Activated naive CD4-positive, alpha-beta T cell treated with Interleukin-2 at 50 U/mL for 16 hours (primary cell): ENCODE measurements at regions not wholly inside any gene's neighbourhood (a gene's known extent, or its start where the extent isn't known, plus 50 kb on each side); places are given as distances from the start of the nearest gene placed in this dataset.

Experiments
- DNase-seq: peaks from one replicate; pipeline ENCODE4 v3.0.0-alpha.2; 2020

DNA sequence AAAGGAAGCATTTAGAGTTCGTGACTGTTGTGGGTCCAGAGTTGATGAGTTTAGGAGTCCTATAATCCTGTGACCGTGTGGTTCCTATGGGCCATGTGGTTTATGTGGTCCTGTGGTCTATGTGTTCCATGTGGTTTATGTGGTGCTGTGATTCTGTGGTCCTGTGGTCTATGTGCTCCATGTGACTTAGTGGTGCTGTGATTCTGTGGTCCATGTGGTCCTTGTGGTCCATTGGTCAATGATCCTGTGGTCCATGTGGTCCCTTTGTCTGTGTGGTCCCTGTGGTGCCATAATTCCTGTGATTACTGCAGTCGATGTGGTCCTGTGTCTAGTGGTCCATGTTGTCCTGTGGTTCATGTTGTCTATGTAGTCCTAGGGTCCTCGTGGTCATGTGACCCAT, 167.3 kb downstream of the TMEM18 start:
- no peak for DNase-seq

DNA sequence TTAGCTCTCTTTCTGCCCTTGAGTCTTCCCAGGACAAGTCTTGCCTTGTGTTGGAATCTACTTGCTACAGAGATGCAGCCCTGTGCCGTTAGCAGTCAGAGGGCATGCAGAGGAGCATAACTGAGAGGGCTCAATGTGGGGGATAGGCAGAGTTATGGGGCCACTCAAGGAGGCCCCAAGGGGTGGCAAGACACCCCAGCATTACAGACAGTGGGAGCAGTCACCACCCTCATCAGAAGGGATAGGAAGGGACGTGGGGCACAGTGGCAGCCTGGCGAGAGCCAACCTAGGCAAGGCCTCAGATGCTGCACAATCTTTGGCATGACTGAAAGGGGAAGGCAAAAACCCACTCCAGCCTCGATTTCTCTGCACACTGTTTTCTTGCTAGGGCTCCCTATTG, 169.1 kb downstream of the TMEM18 start:
- no peak for DNase-seq

DNA sequence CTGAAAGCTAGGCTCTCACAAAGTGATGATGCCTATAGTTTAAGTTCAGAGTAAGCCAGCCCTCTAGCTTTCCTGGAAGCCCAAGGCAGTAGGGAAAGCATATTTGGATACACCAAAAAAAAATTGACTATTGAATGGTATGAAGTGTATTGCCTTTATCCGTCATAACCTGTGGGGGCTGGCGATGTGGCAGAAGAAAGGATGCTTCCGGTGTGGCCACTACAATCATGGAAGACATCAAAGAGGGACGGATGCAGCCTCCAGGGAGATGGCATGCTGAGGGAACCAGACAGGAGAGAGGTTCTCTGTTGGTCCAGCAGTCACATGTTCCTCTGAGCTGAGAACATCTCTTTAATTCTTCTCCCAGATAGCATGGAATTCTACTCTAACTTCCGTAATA, 170.3 kb downstream of the TMEM18 start:
- DNase-seq, result no peak

DNA sequence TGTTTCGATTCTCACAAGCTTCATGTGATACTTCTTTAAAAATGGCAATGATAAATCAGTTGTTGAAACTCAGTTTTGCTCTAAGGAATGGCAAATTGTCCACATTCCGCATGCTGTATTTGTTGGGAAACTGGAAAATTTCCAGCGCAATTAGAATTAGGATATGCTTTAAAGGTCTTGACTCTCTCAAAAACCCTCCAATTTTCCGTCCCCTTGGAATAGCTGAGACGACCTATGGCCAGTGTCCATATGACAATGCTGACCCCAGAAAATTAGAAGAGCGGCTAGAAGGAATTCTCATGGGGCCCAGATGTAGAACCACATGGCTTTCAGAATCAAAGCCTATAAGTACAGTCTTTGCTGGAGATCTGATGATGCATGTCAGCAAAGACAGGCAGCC, 170.8 kb downstream of the TMEM18 start:
- DNase-seq, result no peak

DNA sequence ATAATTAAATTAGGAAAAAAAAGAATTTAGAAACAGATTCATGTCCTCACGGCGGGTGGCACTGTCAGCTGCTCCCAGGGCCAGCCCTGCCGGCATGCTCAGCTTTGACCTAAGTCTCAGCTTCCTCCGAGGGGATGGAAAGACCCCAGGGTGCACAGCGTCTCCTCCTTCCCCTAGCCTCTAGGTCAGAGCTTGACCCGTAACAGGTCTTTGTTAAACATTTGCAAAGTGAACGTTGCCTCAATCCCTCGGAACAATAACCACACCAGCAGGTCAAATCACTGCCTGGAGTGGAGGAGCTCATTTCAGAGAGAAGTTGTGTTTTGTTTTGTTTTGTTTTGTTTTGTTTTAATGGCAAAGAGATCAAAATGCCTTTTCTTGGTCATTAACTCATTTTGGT, 171.3 kb downstream of the TMEM18 start:
- DNase-seq, result no peak

DNA sequence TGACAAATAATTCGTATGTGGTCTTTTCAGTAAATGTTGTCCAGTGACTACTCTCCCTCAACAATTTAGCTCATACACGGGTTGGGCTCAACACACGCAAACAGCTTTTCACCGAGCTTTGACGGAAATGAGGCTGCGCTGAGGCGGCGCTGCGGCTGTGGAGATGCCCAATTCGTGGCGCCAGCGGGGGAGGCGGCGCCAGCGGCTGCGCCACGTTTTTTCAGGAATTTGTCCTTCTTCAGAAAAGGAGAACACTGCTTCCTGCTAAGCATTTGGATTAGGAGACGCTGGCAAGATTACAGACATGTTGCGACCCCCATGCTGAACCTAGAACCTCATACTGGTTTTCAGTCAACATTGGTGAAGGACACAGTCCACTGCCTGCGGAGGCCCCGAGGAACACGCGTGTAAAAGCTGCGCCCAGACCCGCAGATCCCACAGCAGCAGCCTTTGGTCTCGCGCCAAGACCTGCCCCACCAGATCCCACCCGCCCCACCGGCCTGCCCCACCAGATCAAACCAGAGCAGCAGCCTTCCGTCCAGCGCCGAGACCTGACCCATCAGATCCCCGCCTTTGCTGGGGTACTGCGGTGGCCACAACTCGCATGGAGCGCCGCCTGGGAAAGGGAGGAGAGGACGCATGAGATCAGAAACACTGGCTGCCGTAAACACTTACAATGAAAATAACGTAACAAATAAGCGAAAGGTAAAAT, 173.8 kb downstream of the TMEM18 start:
- no peak for DNase-seq

DNA sequence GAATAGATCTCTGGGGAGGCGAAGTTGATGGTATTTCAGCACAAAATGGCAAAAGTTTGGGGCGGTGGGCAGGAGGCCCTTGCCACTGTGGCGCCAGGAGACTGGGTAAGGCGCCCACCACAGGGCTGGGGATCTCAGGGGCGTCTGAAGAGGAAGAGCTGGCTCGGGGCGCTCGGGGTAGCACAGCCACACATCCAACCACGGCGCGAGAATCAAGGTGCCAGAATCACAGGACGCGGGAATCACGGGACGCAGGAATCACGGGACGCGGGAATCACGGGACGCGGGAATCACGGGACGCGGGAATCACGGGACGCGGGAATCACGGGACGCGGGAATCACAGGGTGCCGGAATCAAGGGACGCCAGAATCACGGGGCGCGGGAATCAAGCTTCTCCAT, 174.4 kb downstream of the TMEM18 start:
- no peak for DNase-seq

DNA sequence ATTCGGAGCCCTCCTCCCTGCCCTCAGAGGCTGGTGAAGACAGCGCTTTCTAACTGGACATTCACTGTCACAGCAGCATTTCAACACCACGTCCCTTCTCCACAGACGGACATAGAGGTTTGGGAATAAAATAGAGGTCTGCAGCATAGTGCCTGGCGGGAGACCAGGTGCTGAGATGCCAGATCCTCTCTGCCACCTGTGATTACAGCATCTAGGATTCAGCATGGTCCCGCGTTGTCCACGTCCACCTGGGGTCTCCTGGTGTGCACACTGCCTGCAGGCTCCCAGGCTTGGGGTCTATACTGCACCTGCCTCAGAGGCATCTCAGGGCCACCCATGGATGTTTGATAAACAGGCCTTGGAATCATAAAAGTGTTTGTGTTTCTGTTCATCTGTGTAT, 175.5 kb downstream of the TMEM18 start:
- no peak for DNase-seq

DNA sequence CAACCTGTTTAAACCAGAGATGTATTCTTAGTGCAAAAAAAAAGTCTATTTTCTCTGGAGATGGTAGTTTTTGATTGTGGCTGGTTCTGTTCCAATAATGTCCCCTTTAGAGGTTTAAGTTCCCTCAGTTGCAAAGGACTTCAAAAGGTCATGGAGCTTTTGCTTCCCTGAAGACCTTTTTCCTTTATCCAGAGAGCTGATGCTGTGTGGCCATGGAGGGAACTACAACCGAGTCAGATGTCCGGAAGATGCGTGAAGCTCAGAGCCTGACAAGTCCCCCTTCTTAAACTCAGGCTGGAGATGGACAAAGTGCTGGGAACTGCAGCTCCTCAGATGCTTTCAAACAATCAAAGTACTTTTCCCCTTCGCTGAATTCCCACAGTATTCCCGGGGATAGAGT, 176.1 kb downstream of the TMEM18 start:
- no peak for DNase-seq

DNA sequence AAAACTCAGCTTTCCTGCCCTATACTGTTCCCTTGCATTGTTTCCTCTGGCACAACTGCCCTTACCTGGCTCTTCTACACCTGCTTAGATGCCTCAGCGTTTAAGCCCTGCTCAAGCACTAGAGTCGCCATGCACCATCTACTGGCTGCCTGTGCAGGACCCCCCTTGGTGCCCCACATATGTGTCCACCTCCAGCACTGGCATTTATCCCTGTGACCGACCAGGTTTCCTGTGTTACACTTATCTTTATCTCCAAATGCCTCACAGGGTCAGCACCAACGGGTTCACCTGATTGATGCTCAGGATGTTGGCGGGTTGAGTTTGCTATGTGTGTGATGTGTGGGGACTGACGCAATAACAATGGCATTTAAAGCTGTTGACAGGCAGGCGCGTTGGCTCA, 177.5 kb downstream of the TMEM18 start:
- no peak for DNase-seq

DNA sequence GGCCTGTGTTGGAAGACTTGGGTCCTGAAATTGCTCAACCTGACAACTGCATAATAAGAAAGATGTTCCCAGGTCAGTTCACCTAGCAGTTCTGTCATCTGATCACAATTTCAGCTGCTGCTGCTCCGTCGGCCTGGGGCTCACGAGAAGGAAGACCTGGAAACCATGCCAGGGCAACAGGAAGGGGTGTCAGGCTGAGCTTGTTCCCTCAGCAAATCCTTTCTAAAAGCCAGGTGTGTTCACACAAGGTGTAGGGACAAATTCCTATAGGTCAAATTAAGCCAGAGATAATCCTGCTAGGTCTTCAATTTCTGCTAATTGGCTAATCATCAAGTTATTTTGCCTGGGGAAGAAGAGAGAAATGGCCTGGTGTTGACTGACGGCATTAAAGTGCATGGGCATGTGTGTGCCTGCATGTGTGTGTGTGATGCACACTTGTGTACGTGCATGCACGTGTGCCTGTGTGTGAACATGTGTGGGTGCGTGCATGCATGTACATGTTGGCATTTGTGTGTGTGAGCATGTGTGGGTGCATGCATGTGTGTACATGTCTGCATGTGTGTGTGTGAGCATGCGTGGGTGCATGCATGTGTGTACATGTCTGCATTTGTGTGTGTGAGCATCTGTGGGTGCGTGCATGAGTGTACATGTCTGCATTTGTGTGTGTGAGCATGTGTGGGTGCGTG, 178.6 kb downstream of the TMEM18 start:
- DNase-seq, result no peak

DNA sequence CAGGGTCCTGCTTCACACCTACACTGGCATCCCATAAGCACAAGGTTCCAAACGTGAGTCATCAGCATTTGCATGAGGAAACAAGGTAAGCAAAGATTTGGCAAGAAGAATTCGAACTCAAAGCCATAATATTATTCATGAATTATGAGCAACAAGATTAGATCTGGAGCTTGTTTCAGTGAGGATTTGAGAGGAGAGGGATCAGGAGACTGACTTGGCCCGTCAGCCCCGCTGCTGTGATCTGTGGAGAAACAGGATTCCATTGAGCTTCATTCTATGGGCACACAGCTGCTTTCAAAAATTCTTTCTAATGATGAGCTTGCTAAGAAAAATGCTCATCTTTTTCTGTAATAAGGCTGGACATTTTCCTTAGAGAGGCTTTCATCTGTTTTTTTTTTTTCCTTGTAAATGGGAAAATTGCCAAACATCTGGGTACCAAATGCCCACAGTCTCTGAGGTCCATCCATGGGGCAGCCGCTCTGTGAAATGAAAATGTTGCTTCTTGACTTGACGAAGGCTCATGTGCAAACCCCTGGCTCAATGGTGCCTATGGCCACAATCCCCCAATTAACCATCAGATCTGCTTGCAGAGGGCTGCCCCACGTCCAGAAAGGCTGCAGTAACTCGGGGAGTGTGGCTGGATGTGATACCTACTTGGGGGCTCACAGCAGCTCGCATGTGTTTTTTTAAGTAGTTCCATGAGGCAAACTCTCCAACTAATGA, 179.3 kb downstream of the TMEM18 start:
- no peak for DNase-seq

DNA sequence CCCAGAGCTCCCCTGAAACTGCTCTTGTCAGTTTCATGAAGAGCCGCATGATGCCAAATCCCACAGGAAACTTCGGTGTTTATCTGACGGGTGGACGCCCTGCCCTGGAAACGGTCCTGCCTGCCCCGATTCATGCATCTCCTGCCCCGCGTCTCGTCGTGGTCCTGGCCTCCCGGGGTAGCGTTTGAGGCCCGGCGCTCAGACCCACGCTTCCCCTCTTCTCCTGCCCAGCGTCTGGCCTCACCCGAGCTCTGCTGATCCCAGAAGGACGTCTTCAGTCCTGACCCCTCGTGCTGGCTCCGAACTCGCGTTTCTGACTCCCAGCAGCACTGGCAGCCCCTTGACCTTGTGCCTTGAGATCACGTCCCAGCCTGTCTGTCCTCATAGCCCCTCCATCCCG, 180.5 kb downstream of the TMEM18 start:
- DNase-seq, result no peak

DNA sequence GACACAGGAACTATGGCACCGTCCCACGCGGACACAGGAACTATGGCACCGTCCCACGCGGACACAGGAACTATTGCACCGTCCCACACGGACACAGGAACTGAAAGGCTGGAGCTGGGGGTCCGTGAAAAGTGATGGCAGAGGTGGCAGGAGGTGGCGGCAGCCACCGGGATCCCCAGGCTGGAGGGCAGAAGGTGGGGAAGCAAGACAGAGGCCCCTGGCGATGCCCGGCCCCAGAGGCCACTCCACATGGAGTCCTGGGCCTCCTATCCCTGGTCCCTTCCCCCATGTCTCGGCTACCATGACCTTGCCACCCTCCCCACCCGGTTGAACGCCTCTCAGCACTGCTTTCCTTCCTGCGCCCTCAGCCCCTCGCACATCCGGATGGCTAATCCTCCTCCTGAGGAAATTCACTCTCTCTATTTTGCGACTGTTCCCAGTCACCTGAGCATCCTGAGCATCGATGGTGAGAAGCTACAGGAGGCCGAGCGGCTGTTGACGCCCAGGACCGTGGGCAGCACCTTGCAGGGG, 181.4 kb downstream of the TMEM18 start:
- no peak for DNase-seq

DNA sequence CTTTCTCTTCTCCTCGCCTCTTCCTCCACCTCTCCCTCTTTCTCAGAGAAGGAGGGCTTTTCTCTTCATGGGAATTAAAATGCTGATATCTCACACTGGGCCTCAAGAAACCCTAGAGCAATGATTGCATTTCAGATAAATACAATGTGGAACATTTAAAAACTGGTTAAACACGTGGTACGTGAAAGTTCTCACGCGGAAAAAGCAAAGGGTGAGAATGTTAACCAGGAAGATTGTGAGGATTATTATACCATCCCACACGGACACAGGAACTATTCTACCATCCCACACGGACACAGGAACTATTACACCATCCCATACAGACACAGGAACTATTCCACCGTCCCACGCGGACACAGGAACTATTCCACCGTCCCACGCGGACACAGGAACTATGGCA, 182.4 kb downstream of the TMEM18 start:
- DNase-seq, result no peak

DNA sequence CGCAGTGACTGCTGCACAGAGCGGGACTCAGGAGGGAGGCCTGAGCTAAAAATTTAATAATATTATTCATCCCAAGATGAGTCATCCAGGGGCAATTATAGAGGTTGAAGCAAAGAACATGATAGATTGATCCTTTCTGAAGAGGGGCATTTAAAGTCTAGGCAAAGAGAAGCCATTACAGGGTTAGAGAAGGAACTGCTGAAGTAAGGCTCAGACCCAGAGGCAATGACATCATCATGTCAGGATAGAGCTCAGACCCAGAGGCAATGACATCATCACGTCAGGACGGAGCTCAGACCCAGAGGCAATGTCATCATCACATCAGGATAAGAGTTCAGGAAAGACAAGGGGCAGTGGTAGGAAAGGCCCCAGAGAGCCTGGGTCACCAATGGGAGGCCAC, 184.0 kb downstream of the TMEM18 start:
- no peak for DNase-seq

DNA sequence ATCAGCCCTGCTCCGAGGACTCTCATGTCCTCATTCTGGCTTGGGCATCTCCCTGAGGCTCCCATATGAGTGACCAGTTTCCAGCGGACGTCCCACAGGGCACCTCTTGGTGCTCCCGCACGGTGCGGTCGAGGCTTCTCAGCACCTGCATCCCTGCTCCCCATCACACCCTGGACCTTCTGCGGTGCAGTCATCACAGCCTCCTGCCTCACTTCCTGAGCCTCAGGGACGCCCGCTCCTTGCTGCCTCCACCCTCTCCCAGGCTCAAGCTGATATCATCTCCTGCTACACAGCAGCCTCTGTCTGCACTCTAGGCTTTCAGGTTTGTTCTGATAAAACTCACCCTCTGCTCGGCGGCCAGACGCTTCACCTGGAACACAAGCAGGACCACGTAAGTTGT, 185.0 kb downstream of the TMEM18 start:
- DNase-seq, result no peak

DNA sequence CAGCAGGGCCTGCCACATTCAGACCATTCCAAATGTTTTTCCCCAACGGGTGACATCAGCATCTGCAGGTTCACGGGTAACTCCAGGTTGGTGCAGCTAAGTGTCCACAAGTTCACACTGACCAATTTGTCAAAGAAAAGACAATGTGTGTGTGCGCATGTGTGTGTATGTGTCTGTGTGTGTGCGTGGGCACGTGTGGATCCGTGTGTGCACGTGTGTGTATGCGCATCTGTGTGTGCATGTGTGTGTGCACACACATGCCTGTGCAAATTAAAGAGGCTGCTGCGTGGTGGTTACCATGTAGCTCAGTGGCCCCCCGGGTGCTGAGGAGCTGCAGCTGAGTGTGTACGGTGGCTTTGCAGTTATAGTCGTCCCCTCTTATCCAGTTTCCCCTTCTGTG, 187.4 kb downstream of the TMEM18 start:
- no peak for DNase-seq

DNA sequence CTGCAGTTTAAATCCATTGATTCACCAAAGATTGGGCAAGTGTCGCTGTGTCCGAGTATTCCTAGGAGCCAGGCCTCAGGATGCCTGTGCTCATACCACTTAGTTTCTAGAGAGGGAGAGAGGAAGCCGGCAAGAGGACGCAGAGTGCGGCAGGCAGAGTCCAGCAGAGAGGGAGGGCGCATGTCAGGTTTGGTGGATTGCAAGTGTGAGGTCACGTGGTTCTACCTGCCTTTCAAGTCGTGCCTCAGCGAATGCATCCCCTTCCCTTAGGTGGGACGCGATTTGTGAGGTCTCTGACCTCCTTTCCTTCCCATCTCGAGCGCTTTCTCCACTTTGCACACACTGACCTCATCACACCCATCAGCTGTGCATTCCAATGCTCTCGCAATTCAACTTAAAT, 188.1 kb downstream of the TMEM18 start:
- DNase-seq, result no peak

DNA sequence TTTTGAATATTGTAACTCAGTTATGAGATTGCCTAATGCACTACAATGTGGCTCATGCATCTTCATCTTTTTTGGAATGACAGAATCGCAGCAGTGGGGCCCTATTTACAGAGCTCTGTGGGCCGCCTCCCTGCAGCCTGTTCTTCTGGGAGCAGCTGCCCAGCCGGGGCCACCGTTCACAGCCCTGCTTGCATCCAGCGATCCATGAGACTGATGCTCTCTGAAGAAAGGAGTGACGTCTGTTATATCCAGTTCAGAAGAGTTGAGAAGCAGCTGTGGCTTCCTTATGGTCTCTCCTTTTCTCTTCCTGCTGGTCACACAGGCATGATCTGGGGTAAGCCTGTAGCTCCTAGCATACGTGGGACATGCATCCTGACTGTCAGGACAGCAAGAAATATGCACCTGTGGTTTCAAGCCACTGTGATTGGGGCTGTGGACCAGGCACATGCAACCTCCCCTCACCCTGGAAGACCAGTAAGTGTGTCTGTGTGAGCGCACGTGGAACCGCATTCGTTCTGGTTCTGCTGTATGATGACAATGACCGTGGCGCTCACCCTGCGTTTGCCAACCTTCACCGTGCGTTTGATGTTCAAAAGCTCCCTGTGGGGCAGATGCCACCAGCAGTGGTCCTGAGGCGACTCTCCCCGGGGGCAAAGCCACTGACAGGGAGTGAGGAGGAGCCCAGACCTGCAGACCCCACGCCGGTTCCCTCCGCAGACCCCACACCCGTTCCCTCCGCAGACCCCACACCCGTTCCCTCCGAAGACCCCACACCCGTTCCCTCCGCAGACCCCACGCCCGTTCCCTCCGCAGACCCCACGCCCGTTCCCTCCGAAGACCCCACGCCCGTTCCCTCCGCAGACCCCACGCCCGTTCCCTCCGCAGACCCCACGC, 189.8 kb downstream of the TMEM18 start:
- no peak for DNase-seq

DNA sequence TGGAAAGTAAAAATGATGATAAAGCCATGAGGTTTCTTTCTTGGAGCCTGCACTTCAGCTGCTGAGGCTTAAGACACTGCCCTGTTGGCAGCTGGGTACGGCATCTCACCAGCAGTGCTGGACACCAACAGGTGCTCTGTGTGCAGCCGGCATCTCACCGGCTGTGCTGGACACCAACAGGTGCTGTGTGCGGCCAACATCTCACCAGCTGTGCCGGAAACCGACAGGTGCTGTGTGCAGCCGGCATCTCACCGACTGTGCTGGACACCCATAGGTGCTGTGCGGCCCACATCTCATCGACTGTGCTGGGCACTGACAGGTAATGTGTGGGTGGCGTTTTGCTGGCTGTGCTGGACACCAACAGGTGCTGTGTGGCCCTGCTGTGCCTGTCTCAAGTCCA, 190.8 kb downstream of the TMEM18 start:
- DNase-seq, result no peak

DNA sequence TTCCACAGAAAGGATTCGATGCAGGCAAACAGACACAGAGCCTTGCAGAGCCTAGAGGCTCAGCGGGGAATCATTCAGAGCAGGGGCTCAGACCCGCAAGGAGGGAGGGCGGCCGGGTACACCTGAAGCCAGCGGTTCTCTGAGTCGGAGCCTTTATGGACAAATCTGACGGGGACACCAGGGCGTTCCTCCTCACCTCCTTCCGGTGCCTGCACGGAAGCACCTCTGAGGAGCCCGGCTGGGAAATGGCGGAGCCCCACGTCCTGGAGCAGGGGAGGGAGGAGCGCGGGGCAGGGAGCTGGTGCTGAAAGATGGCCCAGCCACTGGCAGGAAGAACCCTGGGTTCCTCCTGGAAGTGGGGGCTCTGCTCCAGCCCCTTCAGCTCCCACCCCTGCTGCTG, 193.5 kb upstream of the ALKAL2 start:
- DNase-seq, result no peak
